HEK293T (cell line): ENCODE measurements at regions not wholly inside any gene's neighbourhood (a gene's known extent, or its start where the extent isn't known, plus 50 kb on each side); places are given as distances from the start of the nearest gene placed in this dataset.

Experiments used
- ARNT ChIP-seq: fragments of 450-650 bp; IDR thresholded peaks from 2 replicates; pipeline ENCODE4 v1.6.1; 2017; ENCODE audit warnings: mild to moderate bottlenecking
- BHLHE40 ChIP-seq: fragments of 450-650 bp; IDR thresholded peaks from 2 replicates; pipeline ENCODE4 v1.6.1; 2016; ENCODE audit warnings: mild to moderate bottlenecking, moderate library complexity, borderline replicate concordance
- ELF4 ChIP-seq: fragments of 450-650 bp; IDR thresholded peaks from 2 replicates; pipeline ENCODE4 v1.6.1; 2017; ENCODE audit warnings: antibody characterized with exemption
- FOXA1 ChIP-seq: fragments of 450-650 bp; IDR thresholded peaks from 2 replicates; pipeline ENCODE4 v1.6.1; 2016; ENCODE audit warnings: mild to moderate bottlenecking
- LEF1 ChIP-seq: fragments of 450-650 bp; IDR thresholded peaks from 2 replicates; pipeline ENCODE4 v1.6.1; 2017; ENCODE audit warnings: mild to moderate bottlenecking, borderline replicate concordance
- SP1 ChIP-seq: fragments of 450-650 bp; IDR thresholded peaks from 2 replicates; pipeline ENCODE4 v1.6.1; 2017
- SUZ12 ChIP-seq: fragments of 450-650 bp; IDR thresholded peaks from 2 replicates; pipeline ENCODE4 v1.6.1; 2016; ENCODE audit warnings: mild to moderate bottlenecking
- TARDBP ChIP-seq: fragments of 450-650 bp; IDR thresholded peaks from 2 replicates; pipeline ENCODE4 v1.6.1; 2016
- TF ChIP-seq, protein P1 (sequence below): fragments of 450-650 bp; IDR thresholded peaks from 2 replicates; pipeline ENCODE4 v1.6.1; 2016

DNA sequence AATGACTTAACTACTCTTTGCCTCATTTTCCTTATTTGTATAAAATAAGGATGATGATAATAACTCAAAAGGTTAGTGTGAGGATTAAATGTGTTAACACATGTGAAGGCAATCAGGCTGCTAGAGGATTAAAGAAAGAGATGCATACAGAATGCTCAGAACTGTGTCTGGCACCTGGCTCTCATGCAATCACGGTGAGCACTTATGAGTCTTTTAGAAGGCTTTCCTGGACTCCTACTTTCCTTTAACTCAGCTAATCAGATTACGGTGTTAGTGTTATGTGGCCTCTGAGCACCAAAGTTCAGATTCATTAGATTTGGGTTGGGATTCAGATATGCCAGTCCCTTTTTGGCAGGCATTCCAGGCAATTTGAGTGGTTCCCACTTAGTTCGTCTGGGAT lies 311.6 kb upstream of the USP24 start:
- TF ChIP-seq ELF4, result no peak
- TF ChIP-seq ARNT, result no peak
- TF ChIP-seq TARDBP, result no peak
- no peak for TF ChIP-seq FOXA1
- TF ChIP-seq SUZ12, result no peak
- TF ChIP-seq, protein P1, sequence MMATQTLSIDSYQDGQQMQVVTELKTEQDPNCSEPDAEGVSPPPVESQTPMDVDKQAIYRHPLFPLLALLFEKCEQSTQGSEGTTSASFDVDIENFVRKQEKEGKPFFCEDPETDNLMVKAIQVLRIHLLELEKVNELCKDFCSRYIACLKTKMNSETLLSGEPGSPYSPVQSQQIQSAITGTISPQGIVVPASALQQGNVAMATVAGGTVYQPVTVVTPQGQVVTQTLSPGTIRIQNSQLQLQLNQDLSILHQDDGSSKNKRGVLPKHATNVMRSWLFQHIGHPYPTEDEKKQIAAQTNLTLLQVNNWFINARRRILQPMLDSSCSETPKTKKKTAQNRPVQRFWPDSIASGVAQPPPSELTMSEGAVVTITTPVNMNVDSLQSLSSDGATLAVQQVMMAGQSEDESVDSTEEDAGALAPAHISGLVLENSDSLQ, result no peak
- no peak for TF ChIP-seq LEF1
- no peak for TF ChIP-seq BHLHE40
- TF ChIP-seq SP1, result no peak
